ENCODE measurements at regions not wholly inside any gene's neighbourhood (a gene's known extent, or its start where the extent isn't known, plus 50 kb on each side); places are given as distances from the start of the nearest gene placed in this dataset.

- no peak overlapping the region for H2BK12ac ChIP-seq (ENCODE audit: low read length)
- H3K27ac ChIP-seq (replicated peaks; ENCODE audit: low read length) = no peak overlapping the region
- no peak overlapping the region for H2BK15ac ChIP-seq (ENCODE audit: low read length)
- no peak overlapping the region for H2AFZ ChIP-seq (ENCODE audit: low read length)
- no peak overlapping the region for H4K8ac ChIP-seq (ENCODE audit: low read depth, low read length)
- no peak overlapping the region for H2BK120ac ChIP-seq (ENCODE audit: low read depth, low read length)
- H3K14ac ChIP-seq (ENCODE audit: low read length) = no peak overlapping the region
- H4K91ac ChIP-seq (ENCODE audit: low read depth, low read length, poor library complexity) = no peak overlapping the region
- H3K23ac ChIP-seq (ENCODE audit: low read depth, low read length, poor library complexity) = no peak overlapping the region
- H3K9me3 ChIP-seq (replicated peaks in 1 of 2; ENCODE audit: control insufficient read depth in 2 of 2, insufficient read depth in 1 of 2, low read depth in 1 of 2, low read length in 2 of 2) = no peaks in the 10 kb centered on the region
- H3K4me2 ChIP-seq (ENCODE audit: insufficient read depth, low read length, poor library complexity, severe bottlenecking) = no peak overlapping the region
- no peaks in the 10 kb centered on the region for H3K79me1 ChIP-seq (ENCODE audit: low read depth, low read length)
- no peak overlapping the region for H3K4me3 ChIP-seq (ENCODE audit: low read length in 2 of 2)
- WGBS, 2 donors (ENCODE audit: extremely low coverage in 2 of 2, insufficient read length in 2 of 2, insufficient replicate concordance in 1 of 2) = no CpG with 5 or more reads among the region's 7 CpGs
- H3K27me3 ChIP-seq (ENCODE audit: control insufficient read depth in 3 of 3, insufficient read depth in 3 of 3, low read depth in 1 of 3, low read length in 3 of 3) = no peaks in the 10 kb centered on the region
- H3K4me1 ChIP-seq (ENCODE audit: control insufficient read depth in 2 of 2, insufficient read depth in 1 of 2, low read depth in 1 of 2, low read length in 2 of 2) = peaks cover 0 to 11% of the 10 kb centered on the region in 2 donors
- no peak overlapping the region for H3K9ac ChIP-seq (ENCODE audit: low read depth, low read length, poor library complexity)
- H3K18ac ChIP-seq (ENCODE audit: low read length) = no peak overlapping the region
- DNase-seq (ENCODE audit: low spot score) = no peak
- no peaks in the 10 kb centered on the region for H3K36me3 ChIP-seq (replicated peaks in 1 of 2; ENCODE audit: control insufficient read depth in 2 of 2, insufficient read depth in 2 of 2, low read length in 2 of 2)
- no peak overlapping the region for H2BK5ac ChIP-seq (ENCODE audit: low read length)
- H3K4ac ChIP-seq (ENCODE audit: low read length) = no peak overlapping the region
- no peak overlapping the region for H2AK5ac ChIP-seq (ENCODE audit: low read depth, low read length)
These were observed 144.3 kb upstream of the MYOCD start for GRCh38 chr17:12521416-12521815.

- Histone ChIP-seq H4K91ac (ENCODE audit: low read depth, low read length, poor library complexity) (no peak overlapping the region), H2AK5ac (ENCODE audit: low read depth, low read length) (no peak overlapping the region), H3K18ac (ENCODE audit: low read length) (no peak overlapping the region), H3K14ac (ENCODE audit: low read length) (no peak overlapping the region), H3K9ac (ENCODE audit: low read depth, low read length, poor library complexity) (no peak overlapping the region), H2BK5ac (ENCODE audit: low read length) (no peak overlapping the region), H3K4ac (ENCODE audit: low read length) (no peak overlapping the region), H2AFZ (ENCODE audit: low read length) (peak overlapping the region; percentile 86), H2BK120ac (ENCODE audit: low read depth, low read length) (no peak overlapping the region), H3K23ac (ENCODE audit: low read depth, low read length, poor library complexity) (no peak overlapping the region), H3K36me3 (replicated peaks in 1 of 2; ENCODE audit: control insufficient read depth in 2 of 2, insufficient read depth in 2 of 2, low read length in 2 of 2) (no peaks in the 10 kb centered on the region), H3K4me1 (ENCODE audit: control insufficient read depth in 2 of 2, insufficient read depth in 1 of 2, low read depth in 1 of 2, low read length in 2 of 2) (peaks cover 0 to 11% of the 10 kb centered on the region in 2 donors), H3K27me3 (ENCODE audit: control insufficient read depth in 3 of 3, insufficient read depth in 3 of 3, low read depth in 1 of 3, low read length in 3 of 3) (no peaks in the 10 kb centered on the region), H2BK12ac (ENCODE audit: low read length) (no peak overlapping the region), H4K8ac (ENCODE audit: low read depth, low read length) (no peak overlapping the region), H3K4me3 (ENCODE audit: low read length in 2 of 2) (no peak overlapping the region), H3K9me3 (replicated peaks in 1 of 2; ENCODE audit: control insufficient read depth in 2 of 2, insufficient read depth in 1 of 2, low read depth in 1 of 2, low read length in 2 of 2) (no peaks in the 10 kb centered on the region), H3K79me1 (ENCODE audit: low read depth, low read length) (no peaks in the 10 kb centered on the region), H3K4me2 (ENCODE audit: insufficient read depth, low read length, poor library complexity, severe bottlenecking) (no peak overlapping the region), H2BK15ac (ENCODE audit: low read length) (no peak overlapping the region), H3K27ac (replicated peaks; ENCODE audit: low read length) (no peak overlapping the region)
- no CpG with 5 or more reads among the region's 7 CpGs for WGBS, 2 donors (ENCODE audit: extremely low coverage in 2 of 2, insufficient read length in 2 of 2, insufficient replicate concordance in 1 of 2)
- no peak for DNase-seq (ENCODE audit: low spot score)
These were observed 143.4 kb upstream of the MYOCD start for GRCh38 chr17:12522336-12522735.

- no peaks in the 10 kb centered on the region for H3K79me1 ChIP-seq (ENCODE audit: low read depth, low read length)
- H3K27ac ChIP-seq (replicated peaks; ENCODE audit: low read length) = no peak overlapping the region
- H3K4me1 ChIP-seq (ENCODE audit: control insufficient read depth in 2 of 2, insufficient read depth in 1 of 2, low read depth in 1 of 2, low read length in 2 of 2) = peaks cover 0 to 11% of the 10 kb centered on the region in 2 donors
- no peak overlapping the region for H2BK12ac ChIP-seq (ENCODE audit: low read length)
- no peak overlapping the region for H2BK15ac ChIP-seq (ENCODE audit: low read length)
- no peak overlapping the region for H4K8ac ChIP-seq (ENCODE audit: low read depth, low read length)
- no peak overlapping the region for H4K91ac ChIP-seq (ENCODE audit: low read depth, low read length, poor library complexity)
- H3K4me2 ChIP-seq (ENCODE audit: insufficient read depth, low read length, poor library complexity, severe bottlenecking) = no peak overlapping the region
- H3K27me3 ChIP-seq (ENCODE audit: control insufficient read depth in 3 of 3, insufficient read depth in 3 of 3, low read depth in 1 of 3, low read length in 3 of 3) = no peaks in the 10 kb centered on the region
- no peak overlapping the region for H2BK120ac ChIP-seq (ENCODE audit: low read depth, low read length)
- H2AK5ac ChIP-seq (ENCODE audit: low read depth, low read length) = no peak overlapping the region
- no CpG with 5 or more reads among the region's 6 CpGs for WGBS, 2 donors (ENCODE audit: extremely low coverage in 2 of 2, insufficient read length in 2 of 2, insufficient replicate concordance in 1 of 2)
- H2AFZ ChIP-seq (ENCODE audit: low read length) = peak overlapping the region; percentile 86
- H3K4ac ChIP-seq (ENCODE audit: low read length) = no peak overlapping the region
- H2BK5ac ChIP-seq (ENCODE audit: low read length) = no peak overlapping the region
- no peak overlapping the region for H3K14ac ChIP-seq (ENCODE audit: low read length)
- no peaks in the 10 kb centered on the region for H3K36me3 ChIP-seq (replicated peaks in 1 of 2; ENCODE audit: control insufficient read depth in 2 of 2, insufficient read depth in 2 of 2, low read length in 2 of 2)
- peak overlapping the region in 1 of 2 donors; percentile 4 for H3K4me3 ChIP-seq (ENCODE audit: low read length in 2 of 2)
- H3K9ac ChIP-seq (ENCODE audit: low read depth, low read length, poor library complexity) = no peak overlapping the region
- no peak for DNase-seq (ENCODE audit: low spot score)
- no peak overlapping the region for H3K23ac ChIP-seq (ENCODE audit: low read depth, low read length, poor library complexity)
- no peaks in the 10 kb centered on the region for H3K9me3 ChIP-seq (replicated peaks in 1 of 2; ENCODE audit: control insufficient read depth in 2 of 2, insufficient read depth in 1 of 2, low read depth in 1 of 2, low read length in 2 of 2)
- H3K18ac ChIP-seq (ENCODE audit: low read length) = no peak overlapping the region
These were observed 142.9 kb upstream of the MYOCD start for GRCh38 chr17:12522743-12523183.

- WGBS, 2 donors (ENCODE audit: extremely low coverage in 2 of 2, insufficient read length in 2 of 2, insufficient replicate concordance in 1 of 2) = no CpG with 5 or more reads among the region's 5 CpGs
- no peak overlapping the region for H4K8ac ChIP-seq (ENCODE audit: low read depth, low read length)
- no peak overlapping the region for H3K4me3 ChIP-seq (ENCODE audit: low read length in 2 of 2)
- no peak for DNase-seq (ENCODE audit: low spot score)
- no peak overlapping the region for H3K4me2 ChIP-seq (ENCODE audit: insufficient read depth, low read length, poor library complexity, severe bottlenecking)
- no peak overlapping the region for H2BK5ac ChIP-seq (ENCODE audit: low read length)
- H3K23ac ChIP-seq (ENCODE audit: low read depth, low read length, poor library complexity) = no peak overlapping the region
- H3K4me1 ChIP-seq (ENCODE audit: control insufficient read depth in 2 of 2, insufficient read depth in 1 of 2, low read depth in 1 of 2, low read length in 2 of 2) = peaks cover 0 to 11% of the 10 kb centered on the region in 2 donors
- no peak overlapping the region for H2AK5ac ChIP-seq (ENCODE audit: low read depth, low read length)
- H3K9me3 ChIP-seq (replicated peaks in 1 of 2; ENCODE audit: control insufficient read depth in 2 of 2, insufficient read depth in 1 of 2, low read depth in 1 of 2, low read length in 2 of 2) = no peaks in the 10 kb centered on the region
- no peaks in the 10 kb centered on the region for H3K79me1 ChIP-seq (ENCODE audit: low read depth, low read length)
- peak overlapping the region; percentile 86 for H2AFZ ChIP-seq (ENCODE audit: low read length)
- H2BK12ac ChIP-seq (ENCODE audit: low read length) = no peak overlapping the region
- H4K91ac ChIP-seq (ENCODE audit: low read depth, low read length, poor library complexity) = no peak overlapping the region
- H3K27ac ChIP-seq (replicated peaks; ENCODE audit: low read length) = no peak overlapping the region
- H3K4ac ChIP-seq (ENCODE audit: low read length) = no peak overlapping the region
- H2BK120ac ChIP-seq (ENCODE audit: low read depth, low read length) = no peak overlapping the region
- no peaks in the 10 kb centered on the region for H3K27me3 ChIP-seq (ENCODE audit: control insufficient read depth in 3 of 3, insufficient read depth in 3 of 3, low read depth in 1 of 3, low read length in 3 of 3)
- H3K14ac ChIP-seq (ENCODE audit: low read length) = no peak overlapping the region
- H3K36me3 ChIP-seq (replicated peaks in 1 of 2; ENCODE audit: control insufficient read depth in 2 of 2, insufficient read depth in 2 of 2, low read length in 2 of 2) = no peaks in the 10 kb centered on the region
- no peak overlapping the region for H2BK15ac ChIP-seq (ENCODE audit: low read length)
- H3K9ac ChIP-seq (ENCODE audit: low read depth, low read length, poor library complexity) = no peak overlapping the region
- no peak overlapping the region for H3K18ac ChIP-seq (ENCODE audit: low read length)
These were observed 142.4 kb upstream of the MYOCD start for GRCh38 chr17:12523244-12523643.
